Cardiac muscle cell (in vitro differentiated cells and primary cell): ENCODE measurements at regions not wholly inside any gene's neighbourhood (a gene's known extent, or its start where the extent isn't known, plus 50 kb on each side); places are given as distances from the start of the nearest gene placed in this dataset.

ENCODE experiments used
- DNase-seq, 2 donors: peaks; one replicate each; pipeline versions ENCODE4 v3.0.0 to v3.0.0-alpha.2; 2010 to 2017; ENCODE audit warnings: low read depth in 1 of 2, low spot score in 1 of 2
- H3K27ac ChIP-seq: fragments of 200-600 bp; sonication (generic); 2 replicates; pipeline ENCODE4 v1.5.1; 2016
- H3K27me3 ChIP-seq: fragments of 200-600 bp; sonication (generic); 2 replicates; pipeline ENCODE4 v1.6.0; 2016; ENCODE audit warnings: control low read depth
- H3K36me3 ChIP-seq: fragments of 200-600 bp; sonication (generic); 2 replicates; pipeline ENCODE4 v1.5.1; 2016; ENCODE audit warnings: control low read depth
- H3K4me1 ChIP-seq: fragments of 200-600 bp; sonication (generic); 2 replicates; pipeline ENCODE4 v1.8.1; 2017; ENCODE audit warnings: low read depth, mild to moderate bottlenecking, mixed run types
- H3K4me3 ChIP-seq: fragments of 200-600 bp; sonication (generic); 2 replicates; pipeline ENCODE4 v1.5.1; 2016; ENCODE audit warnings: mild to moderate bottlenecking
- H3K9me3 ChIP-seq: fragments of 200-600 bp; sonication (generic); 2 replicates; pipeline ENCODE4 v1.5.1; 2017; ENCODE audit warnings: low read depth, mild to moderate bottlenecking, control low read depth
- CTCF ChIP-seq: IDR thresholded peaks from 2 replicates; pipeline ENCODE4 v1.5.1; 2012; ENCODE audit warnings: low read depth, mild to moderate bottlenecking, low read length

- no peaks in the 10 kb centered on the region for H3K4me1 ChIP-seq
- H3K36me3 ChIP-seq: no peaks in the 10 kb centered on the region
- no peaks in the 10 kb centered on the region for H3K27me3 ChIP-seq
- no peak overlapping the region for H3K27ac ChIP-seq
- no peaks in the 10 kb centered on the region for H3K9me3 ChIP-seq
- no peak for DNase-seq
- no peak for TF ChIP-seq CTCF
- no peak overlapping the region for H3K4me3 ChIP-seq
Measured at GRCh38 chr20:60697252-60697651, 554.8 kb upstream of the CDH4 start.

- no peak for TF ChIP-seq CTCF
- no peak overlapping the region for H3K27ac ChIP-seq
- DNase-seq: no peak
Measured at GRCh38 chr20:60700728-60701127, 551.3 kb upstream of the CDH4 start.

GRCh38 chr20:60704147-60704546 lies 547.9 kb upstream of the CDH4 start:
- Histone ChIP-seq H3K4me3 (no peak overlapping the region), H3K27me3 (no peaks in the 10 kb centered on the region), H3K36me3 (no peaks in the 10 kb centered on the region), H3K27ac (no peak overlapping the region), H3K4me1 (no peaks in the 10 kb centered on the region), H3K9me3 (no peaks in the 10 kb centered on the region)
- TF ChIP-seq CTCF: no peak
- no peak for DNase-seq

More at GRCh38 chr20:60700728-60701127, 551.3 kb upstream of the CDH4 start:
- Histone ChIP-seq H3K9me3 (no peaks in the 10 kb centered on the region), H3K4me1 (no peaks in the 10 kb centered on the region), H3K4me3 (no peak overlapping the region), H3K27me3 (no peaks in the 10 kb centered on the region), H3K36me3 (no peaks in the 10 kb centered on the region)

- Histone ChIP-seq H3K4me1 (no peaks in the 10 kb centered on the region), H3K36me3 (no peaks in the 10 kb centered on the region), H3K9me3 (no peaks in the 10 kb centered on the region), H3K4me3 (no peak overlapping the region), H3K27ac (no peak overlapping the region), H3K27me3 (no peaks in the 10 kb centered on the region)
- DNase-seq: no peak
- TF ChIP-seq CTCF: no peak
Measured at GRCh38 chr20:60713396-60713795, 538.7 kb upstream of the CDH4 start.

- no peaks in the 10 kb centered on the region for H3K27me3 ChIP-seq
- DNase-seq: peak in 1 of 2 donors; percentile 16
- H3K9me3 ChIP-seq: no peaks in the 10 kb centered on the region
- H3K27ac ChIP-seq: no peak overlapping the region
- H3K4me3 ChIP-seq: no peak overlapping the region
- H3K36me3 ChIP-seq: no peaks in the 10 kb centered on the region
- no peak for TF ChIP-seq CTCF
- no peaks in the 10 kb centered on the region for H3K4me1 ChIP-seq
Measured at GRCh38 chr20:60715172-60715571, 536.9 kb upstream of the CDH4 start.

- no peak overlapping the region for H3K27ac ChIP-seq
- DNase-seq: no peak
- no peaks in the 10 kb centered on the region for H3K9me3 ChIP-seq
- H3K27me3 ChIP-seq: no peaks in the 10 kb centered on the region
- no peaks in the 10 kb centered on the region for H3K36me3 ChIP-seq
- no peak overlapping the region for H3K4me3 ChIP-seq
- TF ChIP-seq CTCF: no peak
- no peaks in the 10 kb centered on the region for H3K4me1 ChIP-seq
Measured at GRCh38 chr20:60718743-60719480, 533.1 kb upstream of the CDH4 start.
